HG03378 (cell line): ENCODE measurements at regions not wholly inside any gene's neighbourhood (a gene's known extent, or its start where the extent isn't known, plus 50 kb on each side); places are given as distances from the start of the nearest gene placed in this dataset.

Experiments used
- ATAC-seq: cut with Tn5 transposase; IDR thresholded peaks from one replicate; pipeline ENCODE4 v1.9.1; 2021; ENCODE audit warnings: mild to moderate bottlenecking, moderate library complexity; ENCODE audit not compliant: unreplicated experiment

GRCh38 chr10:44301781-44302355, 83.0 kb downstream of the CXCL12 start:
- ATAC-seq: no peak

GRCh38 chr10:44300666-44301649, 83.9 kb downstream of the CXCL12 start:
- ATAC-seq: peak; percentile 92

- ATAC-seq: no peak
Observed at GRCh38 chr10:44298713-44299112, 86.2 kb downstream of the CXCL12 start.

- ATAC-seq: no peak
Observed at GRCh38 chr10:44297963-44298362, 86.9 kb downstream of the CXCL12 start.

- no peak for ATAC-seq
Observed at GRCh38 chr10:44295644-44296241, 89.2 kb downstream of the CXCL12 start.

GRCh38 chr10:44294726-44295412, 90.0 kb downstream of the CXCL12 start:
- ATAC-seq: no peak

GRCh38 chr10:44293842-44294241, 91.1 kb downstream of the CXCL12 start:
- ATAC-seq: no peak

GRCh38 chr10:44293306-44293778, 91.6 kb downstream of the CXCL12 start:
- no peak for ATAC-seq

GRCh38 chr10:44292390-44293002, 92.4 kb downstream of the CXCL12 start:
- no peak for ATAC-seq

GRCh38 chr10:44291091-44291490, 93.8 kb downstream of the CXCL12 start:
- ATAC-seq: no peak

GRCh38 chr10:44289125-44289524, 95.8 kb downstream of the CXCL12 start:
- ATAC-seq: no peak

- ATAC-seq: no peak
Observed at GRCh38 chr10:44287408-44287807, 97.5 kb downstream of the CXCL12 start.

- ATAC-seq: no peak
Observed at GRCh38 chr10:44284198-44285084, 100.5 kb downstream of the CXCL12 start.

- ATAC-seq: no peak
Observed at GRCh38 chr10:44282626-44283300, 102.1 kb downstream of the CXCL12 start.

- ATAC-seq: no peak
Observed at GRCh38 chr10:44281662-44282061, 103.2 kb downstream of the CXCL12 start.

GRCh38 chr10:44281089-44281613, 103.7 kb downstream of the CXCL12 start:
- no peak for ATAC-seq

- no peak for ATAC-seq
Observed at GRCh38 chr10:44280226-44281014, 104.5 kb downstream of the CXCL12 start.
